Urothelium cell line (cell line): ENCODE measurements at regions not wholly inside any gene's neighbourhood (a gene's known extent, or its start where the extent isn't known, plus 50 kb on each side); places are given as distances from the start of the nearest gene placed in this dataset.

Experiments used
- DNase-seq: peaks from one replicate; pipeline ENCODE4 v3.0.0; 2011; ENCODE audit warnings: low spot score, mixed read lengths
- FAIRE-seq: peaks from 2 replicates; lab custom pipeline; 2011; peaks lifted over from hg19 to GRCh38; lab: Jason Lieb, UNC

DNA sequence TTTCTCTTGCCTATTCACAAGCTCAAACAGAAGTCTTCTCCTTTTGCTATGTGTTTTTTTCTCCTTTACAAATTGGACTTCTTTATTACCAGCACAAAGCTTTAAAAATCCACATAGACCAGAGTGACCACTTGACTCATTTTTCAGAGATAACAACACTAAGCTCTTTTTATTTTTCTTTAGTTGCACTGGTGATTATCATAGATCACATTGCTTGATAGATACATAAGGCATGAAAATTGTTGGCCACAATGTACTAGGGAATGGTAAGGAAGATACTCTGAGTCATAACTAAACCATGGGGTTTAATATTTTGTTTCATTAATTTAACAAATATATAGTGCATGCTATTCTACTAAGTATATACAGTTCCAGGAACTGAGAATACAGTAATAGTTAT is 159.0 kb downstream of the GASK1B start:
- no peak for FAIRE-seq

DNA sequence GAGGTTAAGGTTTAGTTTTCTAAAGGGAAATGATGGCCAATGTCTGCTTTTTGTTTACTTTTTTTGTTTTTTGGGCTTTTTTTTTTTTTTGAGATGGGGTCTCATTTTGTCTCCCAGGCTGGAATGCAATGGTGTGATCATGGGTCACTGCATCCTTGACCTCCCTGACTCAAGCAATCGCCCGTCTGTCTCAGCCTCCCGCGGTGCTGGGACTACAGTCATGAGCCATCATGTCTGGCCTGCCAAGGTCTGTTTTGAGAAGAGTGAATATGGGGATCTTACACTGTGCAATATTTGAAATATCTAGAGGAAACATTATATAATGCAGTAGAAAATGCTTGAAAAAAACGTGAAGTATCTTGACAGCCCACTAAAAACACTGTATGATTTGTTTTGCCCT is 162.5 kb downstream of the GASK1B start:
- no peak for DNase-seq
- no peak for FAIRE-seq

More for the DNA sequence above, 159.0 kb downstream of the GASK1B start:
- no peak for DNase-seq

GRCh38 chr4:158008551-158009218 is 164.1 kb downstream of the GASK1B start:
- FAIRE-seq (no peak), DNase-seq (no peak)

DNA sequence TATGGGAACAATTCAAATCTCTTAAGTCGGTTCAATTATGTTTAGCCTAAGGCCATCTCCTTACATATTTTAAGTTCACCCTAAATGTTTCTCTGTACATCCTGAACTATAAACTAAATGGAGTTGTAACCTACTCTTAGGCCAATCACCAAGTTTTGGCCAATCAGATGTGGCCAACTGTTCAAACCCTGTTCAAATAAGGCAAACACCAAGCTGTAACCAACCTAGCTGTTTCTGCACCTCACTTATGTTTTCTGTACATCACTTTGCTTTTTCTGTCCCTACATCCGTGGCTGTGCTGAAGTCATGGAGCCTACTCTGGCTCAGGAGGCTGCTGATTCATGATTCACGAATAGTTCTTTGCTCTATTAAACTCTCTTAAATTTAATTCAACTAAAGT is 165.3 kb downstream of the GASK1B start:
- DNase-seq = no peak
- no peak for FAIRE-seq

- DNase-seq (no peak), FAIRE-seq (no peak)
Measured at GRCh38 chr4:158006990-158007389, 165.8 kb downstream of the GASK1B start.

- DNase-seq (no peak), FAIRE-seq (no peak)
Measured at GRCh38 chr4:158005021-158005420, 167.8 kb downstream of the GASK1B start.

- no peak for DNase-seq
- FAIRE-seq = no peak
Measured at GRCh38 chr4:158004101-158004500, 168.7 kb downstream of the GASK1B start.

GRCh38 chr4:158003212-158003611 is 169.6 kb downstream of the GASK1B start:
- no peak for DNase-seq
- no peak for FAIRE-seq

- FAIRE-seq = no peak
Measured at GRCh38 chr4:158002173-158002572, 170.7 kb downstream of the GASK1B start.

DNA sequence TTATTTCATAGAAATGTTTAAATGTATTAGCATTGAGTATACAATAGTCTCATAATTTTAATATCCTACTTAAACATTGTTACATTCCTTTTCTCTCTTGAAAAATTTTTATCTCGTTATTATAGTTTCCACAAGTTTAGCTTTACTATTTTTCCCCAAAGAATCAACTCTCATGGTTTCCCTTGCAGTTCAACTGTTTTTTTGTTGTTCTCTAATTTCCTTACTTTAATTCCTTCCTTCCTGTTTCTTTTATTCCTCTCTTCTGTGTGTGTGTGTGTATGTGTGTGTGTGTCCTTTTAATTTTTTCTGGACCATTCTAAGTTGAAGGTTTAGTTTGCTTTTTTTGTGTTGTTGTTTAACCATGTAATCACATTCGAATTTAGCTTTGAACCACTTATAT is 171.1 kb downstream of the GASK1B start:
- FAIRE-seq = no peak
- no peak for DNase-seq

More at GRCh38 chr4:158002173-158002572, 170.7 kb downstream of the GASK1B start:
- no peak for DNase-seq

DNA sequence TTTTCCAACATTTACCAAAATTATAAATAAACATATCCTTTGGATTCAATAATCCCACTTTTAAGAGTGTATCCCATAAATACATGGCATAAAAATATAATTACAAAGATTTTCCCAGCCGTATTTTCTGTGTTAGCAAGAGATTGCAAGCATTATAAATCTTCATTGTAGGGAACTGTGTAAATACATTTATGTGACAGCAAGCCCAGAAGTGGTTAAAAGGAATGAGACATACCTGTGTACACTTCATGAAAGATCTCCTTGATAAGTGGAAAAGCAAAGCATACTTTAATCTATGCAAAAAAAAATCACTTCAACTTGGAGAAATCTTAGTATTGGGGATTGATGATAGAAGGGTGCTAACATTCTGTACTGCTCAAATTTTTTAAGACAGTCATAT is 173.1 kb downstream of the GASK1B start:
- FAIRE-seq (no peak), DNase-seq (no peak)

- DNase-seq (no peak), FAIRE-seq (no peak)
Measured at GRCh38 chr4:157997296-157997695, 175.5 kb downstream of the GASK1B start.

DNA sequence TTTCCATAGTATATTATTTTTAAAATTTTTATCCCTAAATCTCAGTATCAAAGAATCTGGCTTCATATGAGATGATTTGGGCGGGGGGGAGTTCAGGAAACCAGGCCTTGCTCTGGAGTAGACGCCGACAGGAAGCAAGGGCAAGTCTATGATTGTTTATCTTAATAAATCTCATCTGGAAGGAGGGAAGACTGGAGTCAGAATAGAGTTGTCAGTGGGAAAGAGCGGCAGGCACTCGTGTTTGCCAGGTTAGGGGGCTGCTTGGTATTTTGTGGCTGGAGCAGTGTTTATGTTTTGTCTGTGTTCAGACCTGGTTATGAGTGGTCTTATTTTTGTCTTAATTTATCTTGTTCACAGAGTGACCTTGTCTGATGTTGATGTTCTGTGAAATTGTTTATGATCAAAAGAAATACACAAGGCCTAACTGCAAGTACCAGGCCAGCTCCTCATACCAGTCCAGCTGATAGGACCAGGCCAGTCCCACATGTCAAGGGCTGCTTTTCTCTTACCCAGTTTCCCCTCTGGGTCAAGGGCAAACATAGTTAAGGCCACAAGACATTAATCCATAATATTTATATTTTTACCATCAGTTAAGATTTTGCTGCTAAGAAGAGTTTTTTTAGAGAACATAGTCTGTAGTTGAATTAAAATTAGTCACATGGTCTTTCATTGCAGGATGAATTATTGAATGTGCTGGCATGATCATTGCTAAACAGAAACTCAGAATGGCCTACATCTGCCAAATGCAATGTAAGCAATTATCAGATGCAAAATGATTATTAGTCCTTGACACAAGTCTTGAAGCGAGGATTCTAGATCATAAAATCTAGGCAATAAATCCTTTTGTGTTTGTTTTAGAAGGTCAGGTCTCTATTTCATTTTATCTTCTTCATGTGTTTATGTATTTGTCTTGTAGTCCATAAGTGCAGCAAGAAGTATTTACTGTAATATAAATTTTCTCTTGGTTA is 176.5 kb downstream of the GASK1B start:
- DNase-seq (no peak), FAIRE-seq (no peak)

- DNase-seq (no peak), FAIRE-seq (no peak)
Measured at GRCh38 chr4:157994863-157995262, 178.0 kb downstream of the GASK1B start.

GRCh38 chr4:157992948-157993839 is 179.6 kb downstream of the GASK1B start:
- no peak for FAIRE-seq

DNA sequence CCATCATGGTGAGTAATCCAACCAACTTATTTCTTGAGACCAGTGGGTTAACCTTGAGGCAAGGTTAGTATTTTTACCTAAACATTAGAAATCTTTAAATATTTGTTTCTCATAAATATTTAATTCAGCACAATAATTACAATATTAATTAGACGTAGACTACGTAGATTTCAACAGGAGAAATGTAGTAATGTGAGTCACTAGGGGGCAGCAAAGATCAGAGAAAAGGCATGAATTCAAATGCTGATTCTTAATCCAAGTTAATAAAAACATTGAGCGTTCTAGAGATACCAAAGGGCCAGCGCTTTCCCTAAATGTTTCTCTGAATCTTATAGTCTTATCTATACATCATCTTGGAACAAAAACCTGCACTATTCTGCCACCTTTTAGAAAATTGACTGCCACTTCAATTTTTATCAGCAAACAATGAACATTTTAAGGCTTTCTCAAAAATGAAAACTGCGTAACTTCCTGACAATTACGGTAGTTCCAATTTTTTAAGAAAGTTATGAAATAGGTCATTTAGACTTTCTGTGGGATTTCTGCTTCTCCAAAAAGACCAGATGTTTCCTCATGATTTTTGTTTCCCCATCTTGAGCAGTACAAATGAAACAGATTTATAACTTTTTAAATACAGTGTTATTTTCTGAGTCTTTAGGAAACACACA is 180.7 kb downstream of the GASK1B start:
- no peak for DNase-seq
- FAIRE-seq = no peak

More at GRCh38 chr4:157992948-157993839, 179.6 kb downstream of the GASK1B start:
- no peak for DNase-seq

GRCh38 chr4:157988641-157989040 is 184.2 kb downstream of the GASK1B start:
- FAIRE-seq (no peak), DNase-seq (no peak)

DNA sequence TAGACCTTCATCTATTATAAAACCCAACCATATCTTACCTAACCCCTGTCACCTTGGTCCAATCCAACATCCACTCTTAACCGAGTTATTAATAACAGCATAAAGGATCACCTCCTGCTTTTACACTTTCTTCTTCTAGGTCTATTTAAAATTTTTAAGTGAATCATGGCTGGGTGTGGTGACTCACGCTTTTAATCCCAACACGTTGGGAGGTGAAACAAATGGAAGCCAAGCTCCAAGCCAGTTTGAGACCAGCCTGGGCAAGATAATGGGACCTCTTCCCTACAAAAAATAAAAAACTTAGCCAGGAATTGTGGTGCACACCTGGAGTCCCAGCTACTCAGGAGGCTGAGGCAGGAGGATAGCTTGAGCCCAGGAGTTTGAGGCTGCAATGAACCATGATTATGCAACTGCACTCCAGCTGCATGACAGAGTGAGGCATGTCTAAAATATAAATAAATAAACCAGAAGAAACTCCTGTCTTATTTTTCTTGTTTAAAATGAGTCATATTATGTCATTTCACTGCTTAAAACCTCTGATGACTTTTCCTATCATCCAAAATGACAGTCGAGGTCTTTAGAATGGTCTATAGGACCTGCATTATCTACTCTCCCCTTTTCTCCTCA is 188.4 kb downstream of the GASK1B start:
- DNase-seq (no peak), FAIRE-seq (no peak)

- FAIRE-seq (no peak), DNase-seq (no peak)
Measured at GRCh38 chr4:157983300-157983699, 189.5 kb downstream of the GASK1B start.

- FAIRE-seq (no peak), DNase-seq (no peak)
Measured at GRCh38 chr4:157980158-157980557, 192.7 kb downstream of the GASK1B start.
